ENCODE measurements at regions not wholly inside any gene's neighbourhood (a gene's known extent, or its start where the extent isn't known, plus 50 kb on each side); places are given as distances from the start of the nearest gene placed in this dataset.

GRCh38 chr7:70907259-70908247 is 224.4 kb upstream of the GALNT17 start:
- H3K27ac ChIP-seq: no peak overlapping the region
- intact Hi-C loops (cut with DNase I): no loop called here
- H3K4me3 ChIP-seq: no peak overlapping the region
- no peaks in the 10 kb centered on the region for H3K9me3 ChIP-seq
- H3K36me3 ChIP-seq: no peaks in the 10 kb centered on the region
- H3K27me3 ChIP-seq: no peaks in the 10 kb centered on the region
- H3K4me1 ChIP-seq: no peaks in the 10 kb centered on the region
- TF ChIP-seq POLR2A (IDR thresholded peaks at IDR 0.05) (no peak), POLR2AphosphoS5 (IDR thresholded peaks at IDR 0.05; ENCODE audit: insufficient read depth in 1 of 2, low read depth in 1 of 2) (no peak), CTCF (IDR thresholded peaks at IDR 0.05) (no peak)
- DNase-seq (ENCODE audit: extremely low spot score in 2 of 2): no peak

GRCh38 chr7:70913924-70914323 is 218.0 kb upstream of the GALNT17 start:
- no peak for DNase-seq (ENCODE audit: extremely low spot score in 2 of 2)
- Histone ChIP-seq H3K36me3 (no peaks in the 10 kb centered on the region), H3K4me1 (no peaks in the 10 kb centered on the region), H3K27ac (no peak overlapping the region), H3K4me3 (no peak overlapping the region), H3K27me3 (no peaks in the 10 kb centered on the region), H3K9me3 (no peaks in the 10 kb centered on the region)
- intact Hi-C loops (cut with DNase I): no loop called here
- TF ChIP-seq POLR2AphosphoS5 (IDR thresholded peaks at IDR 0.05; ENCODE audit: insufficient read depth in 1 of 2, low read depth in 1 of 2): no peak
- no peak for TF ChIP-seq CTCF (IDR thresholded peaks at IDR 0.05)
- TF ChIP-seq POLR2A (IDR thresholded peaks at IDR 0.05): no peak

GRCh38 chr7:70915067-70915466 is 216.9 kb upstream of the GALNT17 start:
- Histone ChIP-seq H3K27ac (no peak overlapping the region), H3K4me3 (no peak overlapping the region), H3K27me3 (no peaks in the 10 kb centered on the region), H3K36me3 (no peaks in the 10 kb centered on the region), H3K4me1 (no peaks in the 10 kb centered on the region), H3K9me3 (no peaks in the 10 kb centered on the region)
- intact Hi-C loops (cut with DNase I): no loop called here
- no peak for TF ChIP-seq POLR2A (IDR thresholded peaks at IDR 0.05)
- no peak for TF ChIP-seq POLR2AphosphoS5 (IDR thresholded peaks at IDR 0.05; ENCODE audit: insufficient read depth in 1 of 2, low read depth in 1 of 2)
- no peak for TF ChIP-seq CTCF (IDR thresholded peaks at IDR 0.05)
- DNase-seq (ENCODE audit: extremely low spot score in 2 of 2): no peak

- no peaks in the 10 kb centered on the region for H3K4me1 ChIP-seq
- H3K4me3 ChIP-seq: no peak overlapping the region
- H3K27ac ChIP-seq: no peak overlapping the region
- DNase-seq (ENCODE audit: extremely low spot score in 2 of 2): no peak
- intact Hi-C loops (cut with DNase I): no loop called here
- no peaks in the 10 kb centered on the region for H3K9me3 ChIP-seq
- no peaks in the 10 kb centered on the region for H3K36me3 ChIP-seq
- no peaks in the 10 kb centered on the region for H3K27me3 ChIP-seq
- TF ChIP-seq POLR2A (IDR thresholded peaks at IDR 0.05) (no peak), POLR2AphosphoS5 (IDR thresholded peaks at IDR 0.05; ENCODE audit: insufficient read depth in 1 of 2, low read depth in 1 of 2) (no peak), CTCF (IDR thresholded peaks at IDR 0.05) (no peak)
Observed at GRCh38 chr7:70919481-70920073, 212.4 kb upstream of the GALNT17 start.

GRCh38 chr7:70920876-70921275 is 211.1 kb upstream of the GALNT17 start:
- Histone ChIP-seq H3K9me3 (no peaks in the 10 kb centered on the region), H3K4me1 (no peaks in the 10 kb centered on the region), H3K27me3 (no peaks in the 10 kb centered on the region), H3K36me3 (no peaks in the 10 kb centered on the region), H3K27ac (no peak overlapping the region), H3K4me3 (no peak overlapping the region)
- intact Hi-C loops (cut with DNase I): no loop called here
- TF ChIP-seq POLR2AphosphoS5 (IDR thresholded peaks at IDR 0.05; ENCODE audit: insufficient read depth in 1 of 2, low read depth in 1 of 2) (no peak), CTCF (IDR thresholded peaks at IDR 0.05) (no peak), POLR2A (IDR thresholded peaks at IDR 0.05) (no peak)
- DNase-seq (ENCODE audit: extremely low spot score in 2 of 2): no peak

Measured in vagina (tissue), 2 donors.